ENCODE measurements at regions not wholly inside any gene's neighbourhood (a gene's known extent, or its start where the extent isn't known, plus 50 kb on each side); places are given as distances from the start of the nearest gene placed in this dataset.

DNA sequence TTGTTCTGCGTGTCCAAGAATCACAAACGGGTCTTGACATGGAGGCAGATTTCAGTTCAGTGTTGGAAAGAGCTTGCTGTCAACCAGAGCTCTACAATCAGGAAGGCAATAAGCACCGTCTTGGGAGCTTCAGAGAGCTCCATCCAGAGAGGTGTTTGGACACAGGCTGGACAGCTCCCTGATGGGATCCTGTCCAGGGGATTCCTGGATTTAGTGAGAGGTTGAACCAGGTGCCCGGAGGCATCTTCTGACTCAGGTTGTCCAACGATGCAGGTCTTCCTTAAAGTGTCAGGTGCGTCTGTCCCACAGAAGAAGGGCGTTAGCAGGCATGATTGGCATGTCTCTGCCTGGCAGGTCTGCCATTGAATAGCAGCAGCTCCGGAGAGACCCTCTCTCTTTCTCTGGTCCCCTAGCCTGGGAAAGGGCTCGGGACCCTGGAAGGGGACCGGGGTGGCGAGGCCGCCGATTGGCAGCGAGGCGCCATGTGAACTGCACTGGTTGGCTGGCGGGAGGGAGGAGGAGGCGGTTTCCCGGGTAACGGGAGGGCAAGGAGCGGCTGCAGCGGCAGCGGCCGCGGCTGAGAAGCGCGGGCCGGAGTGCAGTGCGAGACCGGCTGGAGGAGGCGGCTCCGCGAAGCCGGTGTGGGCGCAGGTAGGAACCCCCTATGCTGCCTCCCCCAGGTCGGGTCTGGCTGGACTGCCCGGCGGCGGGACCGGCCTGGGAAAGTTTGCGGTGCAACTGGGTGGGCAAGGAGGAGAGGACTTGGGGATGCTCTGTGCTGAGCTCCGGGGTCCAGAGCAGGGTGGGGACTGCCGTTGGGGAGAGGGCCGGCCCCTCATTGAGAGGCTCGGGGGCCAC, 104.1 kb upstream of the E2F8 start:
- Mint-ChIP-seq H3K4me1 (peaks cover 2 to 11% (median 10%) of the 10 kb centered on the region in 3 donors), H3K4me3 (peak overlapping the region; percentile 2 to 88 (median 77)), H3K9me3 (no peaks in the 10 kb centered on the region), H3K36me3 (no peaks in the 10 kb centered on the region), H3K27me3 (peaks cover 53% of the 10 kb centered on the region), H3K27ac (no peak overlapping the region)

DNA sequence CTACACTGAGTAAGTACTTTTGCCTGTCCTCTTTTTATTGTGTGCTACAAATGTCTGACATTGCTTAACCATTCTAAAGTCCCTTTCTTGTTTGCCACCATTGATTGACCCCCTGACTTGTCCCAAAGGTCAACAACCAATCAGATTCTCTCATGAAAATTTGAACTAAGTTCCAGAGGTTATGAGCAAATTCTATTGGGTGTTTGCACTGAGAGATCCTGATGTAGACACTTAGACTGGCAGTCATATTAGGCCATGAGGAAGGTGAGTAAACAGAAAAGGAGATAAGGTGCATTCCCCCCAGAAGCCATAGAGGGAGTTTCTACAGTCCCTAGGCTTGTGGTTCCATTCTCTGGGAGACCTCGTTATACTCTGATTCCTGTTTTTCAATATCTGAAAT, 101.3 kb upstream of the E2F8 start:
- H3K27ac Mint-ChIP-seq, result no peak overlapping the region
- H3K4me1 Mint-ChIP-seq, result peaks cover 2 to 11% (median 10%) of the 10 kb centered on the region in 3 donors
- no peak overlapping the region for H3K4me3 Mint-ChIP-seq
- peaks cover 42% of the 10 kb centered on the region for H3K27me3 Mint-ChIP-seq
- no peaks in the 10 kb centered on the region for H3K9me3 Mint-ChIP-seq
- no peaks in the 10 kb centered on the region for H3K36me3 Mint-ChIP-seq

DNA sequence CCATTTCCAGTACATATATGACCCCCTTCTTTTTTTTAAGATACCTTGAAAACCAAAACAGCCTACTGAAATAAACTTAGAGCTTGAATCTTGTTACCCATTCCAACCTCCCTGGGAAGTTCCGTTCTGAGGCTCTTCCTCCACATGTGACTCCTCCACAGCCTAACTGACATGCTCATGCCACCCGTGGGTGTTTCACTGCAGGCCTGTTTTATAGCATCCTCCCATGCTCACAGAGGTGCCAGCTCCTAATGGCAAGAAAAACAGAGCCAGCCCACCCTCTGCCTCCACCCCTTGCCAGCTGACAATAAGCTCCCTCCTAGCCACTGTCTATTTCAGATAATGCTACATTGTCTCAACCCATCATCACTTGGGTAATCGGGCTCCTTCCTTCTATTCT, 97.6 kb upstream of the E2F8 start:
- Mint-ChIP-seq H3K27ac (no peak overlapping the region), H3K36me3 (no peaks in the 10 kb centered on the region), H3K4me3 (no peak overlapping the region), H3K27me3 (peaks cover 25% of the 10 kb centered on the region), H3K9me3 (no peaks in the 10 kb centered on the region), H3K4me1 (no peaks in the 10 kb centered on the region)

DNA sequence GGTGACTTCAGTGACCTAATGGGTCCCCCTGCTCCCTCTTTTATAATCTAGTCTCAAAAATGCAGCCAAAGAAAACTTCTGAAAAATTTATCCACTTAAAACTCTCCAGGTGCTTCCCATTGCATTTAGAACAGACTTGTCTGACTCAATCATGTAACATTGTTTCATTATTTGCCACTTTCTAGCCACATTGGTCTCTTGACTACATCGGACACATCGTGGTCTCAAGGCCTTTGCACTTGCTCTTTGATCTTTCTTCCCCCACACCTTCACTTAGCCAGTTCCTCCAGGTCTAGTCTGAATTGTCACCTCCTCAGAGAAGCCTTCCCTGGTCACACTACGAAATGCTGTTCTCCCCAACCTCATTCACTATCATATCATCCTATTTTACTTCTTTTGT, 97.0 kb upstream of the E2F8 start:
- no peak overlapping the region for H3K27ac Mint-ChIP-seq

DNA sequence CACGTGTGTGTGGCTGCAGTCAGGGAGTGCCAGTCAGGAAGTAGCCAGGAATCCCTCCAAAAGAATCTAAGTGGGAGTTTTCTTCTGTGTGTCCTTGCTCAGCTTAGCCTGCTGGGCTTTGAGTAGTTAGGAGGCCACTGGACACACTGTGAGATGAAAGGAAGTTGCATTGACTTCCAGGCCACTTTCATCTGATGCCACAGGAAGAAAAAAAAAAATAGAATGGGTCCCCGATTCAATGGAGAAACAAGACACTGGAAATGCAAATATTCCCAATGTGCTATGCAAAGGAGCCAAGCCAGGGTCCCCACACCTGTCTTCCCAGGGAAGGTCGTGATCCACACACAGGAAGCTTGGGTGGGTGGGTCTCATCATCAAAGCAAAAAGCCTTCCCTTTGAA, 95.6 kb upstream of the E2F8 start:
- H3K4me3 Mint-ChIP-seq, result no peak overlapping the region
- H3K27me3 Mint-ChIP-seq, result peaks cover 22% of the 10 kb centered on the region
- no peaks in the 10 kb centered on the region for H3K4me1 Mint-ChIP-seq
- H3K36me3 Mint-ChIP-seq, result no peaks in the 10 kb centered on the region
- H3K27ac Mint-ChIP-seq, result no peak overlapping the region
- no peaks in the 10 kb centered on the region for H3K9me3 Mint-ChIP-seq

More for the DNA sequence above, 97.0 kb upstream of the E2F8 start:
- Mint-ChIP-seq H3K27me3 (peaks cover 25% of the 10 kb centered on the region), H3K4me3 (peak overlapping the region in 1 of 4 donors; percentile 34), H3K4me1 (no peaks in the 10 kb centered on the region), H3K36me3 (no peaks in the 10 kb centered on the region), H3K9me3 (no peaks in the 10 kb centered on the region)

DNA sequence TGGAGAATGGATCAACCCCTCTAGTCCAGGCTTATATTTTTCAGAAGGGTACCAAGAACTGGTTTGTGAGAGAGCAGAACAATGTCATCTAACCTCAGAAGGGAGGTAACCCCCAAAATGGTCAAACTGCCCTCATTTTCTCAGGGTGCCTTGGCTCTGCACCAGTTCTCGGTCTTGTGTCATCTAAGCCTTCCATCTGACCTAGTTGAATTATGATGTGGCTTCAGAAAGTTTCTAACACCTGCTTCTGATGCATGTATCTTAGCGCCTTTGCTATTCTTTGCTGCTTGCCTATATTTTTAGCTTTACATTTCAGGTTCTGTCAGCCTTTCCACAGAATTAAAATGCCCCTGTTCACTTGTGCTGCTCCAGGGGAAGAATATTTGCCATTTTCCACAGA, 91.7 kb upstream of the E2F8 start:
- H3K4me1 Mint-ChIP-seq, result peaks cover 0 to 7% (median 0%) of the 10 kb centered on the region in 3 donors
- H3K27ac Mint-ChIP-seq, result no peak overlapping the region
- H3K27me3 Mint-ChIP-seq, result peaks cover 11% of the 10 kb centered on the region
- no peaks in the 10 kb centered on the region for H3K9me3 Mint-ChIP-seq
- no peak overlapping the region for H3K4me3 Mint-ChIP-seq
- no peaks in the 10 kb centered on the region for H3K36me3 Mint-ChIP-seq

DNA sequence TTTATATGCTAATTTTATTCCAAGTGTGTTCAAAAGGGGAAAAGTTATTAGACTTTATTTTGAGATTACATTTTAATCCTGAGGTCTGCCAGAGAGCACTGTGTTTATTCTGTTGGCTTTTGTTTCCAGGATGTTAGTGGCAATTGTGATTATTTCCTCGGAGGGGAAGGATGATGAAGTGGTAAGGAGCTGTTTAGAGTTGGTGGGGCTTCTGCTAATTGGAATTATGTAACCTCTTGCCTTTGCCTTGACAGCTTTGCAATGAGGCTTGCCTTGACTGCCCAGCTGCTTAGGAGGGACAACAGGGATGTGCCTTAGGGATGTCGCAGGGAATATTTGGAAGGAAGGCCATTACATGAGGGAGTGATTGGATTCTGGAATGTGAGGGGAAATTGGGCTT, 89.7 kb upstream of the E2F8 start:
- Mint-ChIP-seq H3K27me3 (peaks cover 9% of the 10 kb centered on the region), H3K27ac (no peak overlapping the region), H3K9me3 (no peaks in the 10 kb centered on the region), H3K4me3 (no peak overlapping the region), H3K4me1 (peaks cover 0 to 13% (median 0%) of the 10 kb centered on the region in 3 donors), H3K36me3 (no peaks in the 10 kb centered on the region)

DNA sequence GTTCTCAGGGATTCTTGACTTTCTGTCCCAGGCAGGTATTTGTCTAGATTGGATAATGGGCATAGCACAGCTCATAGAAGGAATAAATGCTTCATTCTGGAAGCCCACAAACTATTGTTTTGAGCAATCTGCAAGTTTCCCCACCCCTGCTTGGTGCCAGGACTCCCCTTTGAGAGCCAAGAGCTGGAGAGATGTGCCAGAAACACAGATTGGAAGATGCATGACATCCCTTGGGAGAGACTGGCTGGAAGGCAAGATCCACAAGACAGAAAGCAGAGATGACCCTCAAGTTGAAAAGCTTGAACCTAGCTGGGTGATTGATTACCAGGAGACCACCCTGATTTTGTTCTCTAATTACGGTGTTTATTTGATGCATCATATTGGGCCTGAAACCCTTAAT, 89.2 kb upstream of the E2F8 start:
- Mint-ChIP-seq H3K27ac (no peak overlapping the region), H3K9me3 (peaks cover 0 to 2% (median 0%) of the 10 kb centered on the region in 3 donors), H3K36me3 (no peaks in the 10 kb centered on the region), H3K4me3 (no peak overlapping the region), H3K4me1 (peaks cover 0 to 13% (median 0%) of the 10 kb centered on the region in 3 donors), H3K27me3 (peaks cover 9% of the 10 kb centered on the region)

DNA sequence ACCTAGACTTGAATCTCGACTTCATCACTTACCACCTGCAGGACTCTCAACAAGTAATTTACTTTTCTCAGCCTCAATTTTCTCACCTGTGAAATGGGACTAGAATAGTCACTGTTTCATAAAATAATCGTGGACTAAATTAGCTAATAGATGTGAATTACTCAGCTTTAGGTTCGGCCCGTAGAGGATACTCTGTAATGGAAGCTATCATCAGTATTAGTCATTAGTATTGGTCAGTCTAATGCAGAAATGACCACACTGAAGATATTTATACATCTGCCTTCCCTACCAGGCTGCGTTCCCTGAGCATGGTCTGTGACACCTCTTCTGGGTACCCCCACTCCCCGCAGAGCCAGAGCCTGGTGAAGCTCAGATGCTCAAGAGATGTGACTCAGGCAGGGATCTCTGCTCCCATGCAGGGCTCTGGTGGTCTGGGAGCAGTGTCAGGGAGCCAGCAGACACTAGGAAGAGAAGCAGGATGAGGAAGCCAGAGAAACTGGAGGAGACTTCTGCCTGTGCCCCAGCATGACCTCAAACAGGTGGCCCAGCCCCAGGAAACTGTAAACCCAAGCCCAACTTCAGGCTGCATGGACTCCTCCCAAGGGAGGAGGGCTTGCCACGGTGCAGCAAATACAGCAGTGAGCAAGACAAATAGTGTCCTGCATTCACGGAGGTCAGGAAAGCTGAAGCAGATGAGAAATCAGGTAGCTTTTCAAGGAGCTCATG, 88.0 kb upstream of the E2F8 start:
- H3K4me1 Mint-ChIP-seq, result peaks cover 0 to 13% (median 0%) of the 10 kb centered on the region in 3 donors
- peaks cover 0 to 2% (median 0%) of the 10 kb centered on the region in 3 donors for H3K9me3 Mint-ChIP-seq
- peaks cover 4% of the 10 kb centered on the region for H3K27me3 Mint-ChIP-seq
- peak overlapping the region in 1 of 4 donors; percentile 1 for H3K4me3 Mint-ChIP-seq
- no peak overlapping the region for H3K27ac Mint-ChIP-seq
- no peaks in the 10 kb centered on the region for H3K36me3 Mint-ChIP-seq

DNA sequence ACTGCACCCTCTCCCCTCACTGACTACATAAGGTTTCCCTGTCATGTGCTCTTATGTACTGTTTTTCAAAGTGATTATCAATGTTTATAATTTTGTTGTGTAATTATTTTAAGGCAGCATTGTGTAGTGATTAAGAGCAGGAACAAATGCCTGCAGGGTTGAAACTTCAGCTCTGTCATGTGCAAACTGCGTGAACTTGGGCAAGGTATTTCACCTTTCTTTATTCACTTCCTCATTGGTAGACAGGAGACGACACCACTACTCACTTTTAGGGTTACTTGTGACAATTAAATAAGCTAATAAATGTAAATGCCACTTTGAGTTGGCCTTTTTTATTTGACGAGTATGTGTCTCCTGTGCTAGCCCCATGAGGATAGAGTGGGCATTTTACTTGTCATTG, 86.5 kb upstream of the E2F8 start:
- H3K36me3 Mint-ChIP-seq, result peaks cover 2% of the 10 kb centered on the region
- H3K27me3 Mint-ChIP-seq, result peaks cover 2% of the 10 kb centered on the region
- peaks cover 0 to 13% (median 0%) of the 10 kb centered on the region in 3 donors for H3K4me1 Mint-ChIP-seq
- H3K27ac Mint-ChIP-seq, result no peak overlapping the region
- peaks cover 0 to 2% (median 0%) of the 10 kb centered on the region in 3 donors for H3K9me3 Mint-ChIP-seq
- no peak overlapping the region for H3K4me3 Mint-ChIP-seq

DNA sequence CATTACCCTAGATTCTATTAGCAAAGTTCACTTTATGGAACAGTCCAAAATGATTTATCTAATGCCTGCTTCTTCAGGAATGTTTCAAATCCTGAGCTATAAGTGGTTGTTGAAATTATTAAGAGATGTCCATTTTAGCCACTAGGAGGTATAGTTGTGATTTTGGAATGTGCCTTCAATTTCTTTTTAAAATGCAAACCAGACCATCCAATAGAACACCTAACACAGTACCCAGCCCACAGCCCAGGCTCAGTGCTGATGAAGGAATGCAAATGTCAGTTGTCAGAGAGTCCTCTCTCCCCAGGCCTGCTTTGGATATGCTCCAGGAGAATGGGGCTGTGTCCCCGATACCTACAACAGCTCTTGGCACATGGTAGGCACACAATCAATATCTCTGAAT, 85.8 kb upstream of the E2F8 start:
- Mint-ChIP-seq H3K36me3 (peaks cover 3% of the 10 kb centered on the region), H3K27me3 (peaks cover 6% of the 10 kb centered on the region), H3K4me1 (peaks cover 0 to 13% (median 0%) of the 10 kb centered on the region in 3 donors), H3K9me3 (peaks cover 0 to 2% (median 0%) of the 10 kb centered on the region in 3 donors), H3K4me3 (no peak overlapping the region), H3K27ac (no peak overlapping the region)

DNA sequence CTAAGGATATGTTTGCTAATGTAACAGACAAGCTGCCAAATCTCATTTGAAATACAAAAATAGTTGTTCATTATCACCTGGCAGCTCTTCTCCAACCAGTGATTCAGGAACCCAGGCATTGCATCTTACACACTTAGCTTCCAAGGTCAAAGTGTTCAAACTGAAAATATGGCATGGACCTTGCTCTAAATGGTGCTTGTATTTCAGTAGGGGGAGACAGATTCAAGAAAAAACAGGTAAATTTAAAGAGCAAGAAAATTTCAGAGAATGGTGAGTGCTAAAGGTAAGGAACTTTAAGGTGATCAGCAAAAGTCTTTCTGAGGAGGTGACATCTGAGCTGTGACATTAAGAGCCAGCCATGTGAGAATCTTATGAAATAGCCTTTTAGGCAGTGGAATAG, 82.8 kb upstream of the E2F8 start:
- Mint-ChIP-seq H3K4me1 (peaks cover 0 to 11% (median 0%) of the 10 kb centered on the region in 3 donors), H3K4me3 (no peak overlapping the region), H3K27me3 (peaks cover 16% of the 10 kb centered on the region), H3K36me3 (peaks cover 3% of the 10 kb centered on the region), H3K27ac (no peak overlapping the region), H3K9me3 (peaks cover 0 to 5% (median 0%) of the 10 kb centered on the region in 3 donors)

DNA sequence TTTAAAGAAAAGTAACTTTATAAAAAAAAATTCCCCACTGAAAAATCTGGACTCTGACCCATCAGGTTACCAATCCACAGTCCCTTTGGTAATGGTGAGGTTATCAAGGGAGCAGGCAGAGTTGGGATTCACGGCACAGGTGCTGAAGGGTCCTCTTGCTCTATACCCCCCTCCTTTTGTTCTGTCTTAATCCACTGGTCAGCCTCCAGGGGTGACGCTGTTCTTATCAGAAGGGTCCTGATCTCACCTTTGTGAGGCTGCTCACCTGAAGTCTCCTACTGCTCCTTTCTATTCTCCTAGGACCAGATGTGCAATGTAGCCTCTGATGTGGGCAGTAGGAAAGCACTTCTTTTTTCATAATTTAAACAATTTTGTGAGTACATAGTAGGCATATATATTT, 80.6 kb upstream of the E2F8 start:
- peaks cover 3% of the 10 kb centered on the region for H3K36me3 Mint-ChIP-seq
- peaks cover 0 to 2% (median 0%) of the 10 kb centered on the region in 3 donors for H3K4me1 Mint-ChIP-seq
- peaks cover 0 to 5% (median 0%) of the 10 kb centered on the region in 3 donors for H3K9me3 Mint-ChIP-seq
- H3K27ac Mint-ChIP-seq, result no peak overlapping the region
- H3K27me3 Mint-ChIP-seq, result peaks cover 16% of the 10 kb centered on the region
- no peak overlapping the region for H3K4me3 Mint-ChIP-seq

DNA sequence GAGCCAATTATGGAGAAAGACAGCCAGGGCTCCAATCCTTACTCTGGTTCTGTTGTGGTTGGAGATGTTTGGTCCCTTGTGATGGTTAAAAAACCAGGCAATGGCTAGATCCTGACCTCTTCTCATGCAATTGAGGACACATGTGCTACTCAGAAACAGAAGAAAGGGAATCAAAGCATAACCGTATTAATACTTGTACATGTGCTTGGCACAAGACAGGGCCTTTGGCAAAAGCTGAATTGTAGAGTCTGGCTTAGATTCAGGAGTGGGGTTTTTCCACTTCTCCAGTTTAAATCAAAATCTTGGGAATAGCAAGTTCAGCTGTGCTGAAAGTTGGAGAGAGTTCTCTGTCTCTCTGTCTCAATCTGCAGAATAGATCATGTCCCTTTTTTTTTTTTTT, 80.1 kb upstream of the E2F8 start:
- H3K27me3 Mint-ChIP-seq, result peaks cover 16% of the 10 kb centered on the region
- peaks cover 0 to 5% (median 0%) of the 10 kb centered on the region in 3 donors for H3K9me3 Mint-ChIP-seq
- no peak overlapping the region for H3K27ac Mint-ChIP-seq
- no peak overlapping the region for H3K4me3 Mint-ChIP-seq
- peaks cover 0 to 2% (median 0%) of the 10 kb centered on the region in 3 donors for H3K4me1 Mint-ChIP-seq
- peaks cover 3% of the 10 kb centered on the region for H3K36me3 Mint-ChIP-seq

DNA sequence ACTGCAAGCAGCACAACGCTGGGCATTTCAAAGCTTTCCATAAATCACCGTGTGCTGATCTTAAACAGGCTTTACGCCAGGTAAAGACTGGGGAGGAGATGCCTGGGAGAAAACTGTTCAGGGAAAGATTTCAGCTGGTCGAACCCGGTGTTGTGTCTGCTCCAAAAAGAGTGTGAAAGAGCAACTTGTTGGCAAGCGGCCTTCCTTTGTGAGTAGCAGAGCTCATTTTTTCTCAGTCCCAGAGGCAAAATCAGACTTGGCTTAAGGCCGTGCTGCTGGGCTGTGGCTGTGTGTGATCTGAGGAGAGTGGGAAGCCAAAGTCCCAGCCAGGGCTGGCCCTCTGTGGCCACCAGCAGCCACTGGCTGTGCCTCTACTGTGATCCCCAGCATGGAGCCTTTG, 75.7 kb upstream of the E2F8 start:
- peaks cover 13% of the 10 kb centered on the region for H3K27me3 Mint-ChIP-seq
- H3K9me3 Mint-ChIP-seq, result peaks cover 0 to 3% (median 0%) of the 10 kb centered on the region in 3 donors
- H3K27ac Mint-ChIP-seq, result no peak overlapping the region
- peaks cover 0 to 6% (median 2%) of the 10 kb centered on the region in 3 donors for H3K4me1 Mint-ChIP-seq
- H3K36me3 Mint-ChIP-seq, result no peaks in the 10 kb centered on the region
- H3K4me3 Mint-ChIP-seq, result no peak overlapping the region
